ENCODE measurements at regions not wholly inside any gene's neighbourhood (a gene's known extent, or its start where the extent isn't known, plus 50 kb on each side); places are given as distances from the start of the nearest gene placed in this dataset.

- TF ChIP-seq CTCF (conservative IDR thresholded peaks at IDR 0.05; ENCODE audit: low read length) (no peak), EZH2phosphoT487 (IDR thresholded peaks at IDR 0.05; ENCODE audit: borderline replicate concordance) (no peak)
Measured at GRCh38 chr2:16096962-16097361, 156.6 kb downstream of the MYCN start.
